Hepatic stellate cell (primary cell): ENCODE measurements at regions not wholly inside any gene's neighbourhood (a gene's known extent, or its start where the extent isn't known, plus 50 kb on each side); places are given as distances from the start of the nearest gene placed in this dataset.
"Not testable (repeated sequence)": the region's sequence is repeated elsewhere in the genome, so short reads cannot be mapped to it uniquely, and the experiment has no call there.

Experiments
- DNase-seq: peaks from one replicate; pipeline ENCODE4 v3.0.0; 2011; ENCODE audit warnings: low spot score

GRCh38 chr5:152113401-152113800, 188.8 kb upstream of the GLRA1 start:
- DNase-seq: no peak

DNA sequence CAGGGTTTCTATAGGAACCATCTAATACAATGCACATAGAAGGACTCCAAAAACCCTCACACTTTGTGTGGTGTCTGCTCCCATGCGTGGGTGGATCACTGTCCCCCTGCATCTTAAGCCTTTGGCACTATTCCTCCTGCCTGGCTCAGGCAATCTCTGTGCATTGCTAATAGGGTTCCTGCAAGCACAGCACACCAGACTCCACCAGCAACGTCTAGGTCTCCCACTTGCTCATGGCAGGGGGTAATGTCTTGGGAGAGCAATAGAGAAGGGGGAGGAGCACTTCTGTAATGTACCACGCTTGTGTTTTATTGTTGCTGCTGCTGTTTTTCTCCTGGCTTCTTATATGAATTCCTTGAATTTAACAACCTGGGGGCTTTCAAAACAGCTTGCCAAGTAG, 182.6 kb upstream of the GLRA1 start:
- no peak for DNase-seq

GRCh38 chr5:152106571-152106970, 181.9 kb upstream of the GLRA1 start:
- no peak for DNase-seq

GRCh38 chr5:152105085-152105484, 180.4 kb upstream of the GLRA1 start:
- no peak for DNase-seq

GRCh38 chr5:152104211-152104610, 179.6 kb upstream of the GLRA1 start:
- no peak for DNase-seq

GRCh38 chr5:152102908-152103307, 178.3 kb upstream of the GLRA1 start:
- DNase-seq: not testable (repeated sequence)

DNA sequence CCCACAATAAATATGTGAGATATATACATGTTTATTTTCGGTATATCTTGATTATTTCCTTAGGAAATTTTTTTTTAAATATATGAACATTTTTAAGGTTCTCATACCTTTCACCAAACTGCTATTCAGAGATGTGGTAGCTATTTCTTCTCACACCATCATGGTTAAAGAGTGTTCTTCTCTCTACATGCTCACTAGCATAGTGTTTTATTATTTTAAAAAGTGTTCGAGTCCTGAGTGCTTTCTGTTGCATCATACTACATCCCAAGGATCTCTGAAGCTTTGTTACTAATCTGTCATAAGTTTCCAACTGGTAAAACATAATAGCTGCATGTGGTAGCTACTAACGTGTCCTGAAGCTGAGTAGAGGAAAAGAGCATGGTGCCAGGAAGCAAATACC, 177.4 kb upstream of the GLRA1 start:
- no peak for DNase-seq

DNA sequence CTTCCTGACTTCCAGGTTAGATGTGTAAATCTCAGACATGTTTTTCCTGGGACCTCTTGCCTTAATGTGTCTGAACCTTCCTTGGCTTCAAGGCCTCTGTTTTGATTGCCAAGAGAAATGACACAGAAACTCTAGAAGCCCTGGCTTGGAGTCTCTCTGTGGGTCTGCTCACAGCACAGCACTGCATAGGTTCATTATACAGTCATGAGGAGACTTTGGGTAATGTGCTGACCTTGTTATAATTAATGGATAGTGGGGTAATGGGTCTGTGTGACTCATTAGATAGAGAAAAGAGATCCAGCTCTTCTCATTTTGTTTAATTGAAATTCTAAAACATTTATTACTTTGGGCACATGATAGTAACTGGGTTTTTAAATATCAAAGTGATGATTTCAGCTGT, 175.8 kb upstream of the GLRA1 start:
- no peak for DNase-seq

- DNase-seq: no peak
Observed at GRCh38 chr5:152097128-152097527, 172.5 kb upstream of the GLRA1 start.

DNA sequence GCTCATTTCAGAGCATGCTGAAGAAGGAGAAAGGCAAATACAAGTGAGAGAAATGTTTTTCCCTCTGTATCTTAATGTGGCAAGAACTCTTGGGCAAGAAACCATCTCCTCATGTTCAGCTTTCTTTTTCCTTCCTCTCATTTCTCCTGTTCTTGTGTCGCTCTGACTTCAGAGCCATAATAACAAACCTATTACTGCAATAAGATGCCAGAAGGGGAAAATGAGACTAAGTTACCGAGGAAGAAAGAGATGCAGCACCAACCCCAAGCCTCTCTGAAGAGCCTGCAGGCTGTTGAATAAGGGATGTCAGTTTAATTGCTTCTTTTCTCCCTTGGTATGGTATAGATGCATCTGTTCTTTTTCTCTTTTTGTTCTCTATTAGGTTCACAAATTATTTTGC, 170.1 kb upstream of the GLRA1 start:
- no peak for DNase-seq

GRCh38 chr5:152094060-152094459, 169.4 kb upstream of the GLRA1 start:
- no peak for DNase-seq

- no peak for DNase-seq
Observed at GRCh38 chr5:152092580-152092979, 167.9 kb upstream of the GLRA1 start.

DNA sequence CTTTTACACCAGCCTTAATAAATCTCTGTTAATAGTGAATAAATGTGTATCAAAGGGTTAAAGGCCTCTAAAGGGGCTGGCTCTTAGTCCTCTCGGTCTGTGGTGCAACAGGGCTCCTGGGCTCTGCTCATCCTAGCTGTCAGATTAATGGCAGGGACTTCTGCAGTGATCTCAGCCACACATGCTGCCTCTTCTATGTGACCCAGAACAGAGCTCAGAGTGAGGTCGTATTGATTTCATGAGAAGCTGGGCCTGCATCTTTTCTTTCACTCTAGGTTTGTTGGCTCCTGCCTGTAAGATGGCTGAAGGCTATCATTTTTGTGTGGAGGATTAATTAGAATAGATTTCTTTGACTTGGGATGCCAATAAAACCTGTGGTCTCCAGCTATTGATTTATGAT, 165.0 kb upstream of the GLRA1 start:
- no peak for DNase-seq

- no peak for DNase-seq
Observed at GRCh38 chr5:152086668-152087067, 162.0 kb upstream of the GLRA1 start.

GRCh38 chr5:152084476-152084875, 159.8 kb upstream of the GLRA1 start:
- DNase-seq: no peak

GRCh38 chr5:152083231-152083630, 158.6 kb upstream of the GLRA1 start:
- DNase-seq: no peak

DNA sequence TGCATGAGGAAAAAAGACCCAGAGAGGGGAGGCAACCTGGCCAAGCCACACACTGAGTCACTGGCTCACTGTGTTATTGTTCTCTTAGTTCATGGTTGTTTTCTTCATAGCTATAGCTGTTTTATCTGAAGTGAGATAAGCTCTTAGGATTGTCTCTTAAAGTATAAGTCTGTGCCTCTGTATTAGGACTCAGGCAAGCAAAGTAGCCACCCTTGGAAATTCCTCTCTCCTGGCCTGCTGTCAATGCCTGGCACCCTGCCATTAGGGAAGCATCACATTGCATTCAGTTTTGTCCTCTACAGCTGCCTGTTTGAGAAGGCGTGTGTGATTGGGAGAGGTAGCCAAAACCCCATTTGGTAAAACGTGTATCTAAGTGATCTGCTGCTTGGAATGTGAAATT, 147.4 kb upstream of the GLRA1 start:
- DNase-seq: no peak

GRCh38 chr5:152070591-152070990, 145.9 kb upstream of the GLRA1 start:
- DNase-seq: no peak

GRCh38 chr5:152066784-152067183, 142.1 kb upstream of the GLRA1 start:
- no peak for DNase-seq

DNA sequence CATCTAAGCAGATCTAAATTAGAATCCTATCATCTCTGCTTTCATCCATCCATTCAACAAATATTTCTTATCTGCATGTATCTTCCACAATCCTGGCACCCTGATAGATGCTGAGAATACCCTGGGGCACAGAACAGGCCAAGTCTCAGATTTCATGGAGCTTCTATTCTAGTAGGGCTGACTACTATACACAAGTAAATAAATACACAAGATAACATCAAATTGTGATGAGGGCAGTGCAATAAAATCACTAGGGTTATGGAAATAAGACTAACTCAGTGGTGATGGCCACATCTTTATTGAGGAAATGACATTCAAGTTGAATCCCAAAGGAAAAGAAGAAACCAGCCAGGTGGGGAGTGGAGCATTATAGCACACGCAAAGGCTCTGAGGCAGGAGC, 138.4 kb upstream of the GLRA1 start:
- DNase-seq: no peak

- DNase-seq: no peak
Observed at GRCh38 chr5:152061095-152061494, 136.4 kb upstream of the GLRA1 start.

- DNase-seq: no peak
Observed at GRCh38 chr5:152058267-152058666, 133.6 kb upstream of the GLRA1 start.

- DNase-seq: no peak
Observed at GRCh38 chr5:152056931-152057330, 132.3 kb upstream of the GLRA1 start.

DNA sequence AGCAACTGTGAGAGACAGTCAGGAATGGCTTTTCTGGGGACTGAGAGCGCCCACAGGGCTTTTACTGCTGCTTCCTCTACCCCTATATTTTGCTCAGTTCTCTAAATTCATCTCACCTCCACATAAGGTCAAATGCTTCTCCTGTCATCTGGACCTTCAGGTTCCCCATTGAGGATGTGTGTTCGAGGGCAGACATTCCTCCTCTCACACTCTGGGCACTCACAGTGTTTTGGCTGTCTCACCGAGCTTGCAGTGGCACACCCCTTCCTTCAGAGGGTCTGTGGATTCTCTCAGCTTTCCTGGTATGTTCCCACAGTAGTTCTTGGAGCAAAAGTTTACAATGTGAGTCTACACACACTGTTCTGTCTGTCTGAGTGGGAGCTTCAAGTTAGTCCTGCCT, 127.8 kb upstream of the GLRA1 start:
- DNase-seq: no peak
